ENCODE measurements at regions not wholly inside any gene's neighbourhood (a gene's known extent, or its start where the extent isn't known, plus 50 kb on each side); places are given as distances from the start of the nearest gene placed in this dataset.

DNA sequence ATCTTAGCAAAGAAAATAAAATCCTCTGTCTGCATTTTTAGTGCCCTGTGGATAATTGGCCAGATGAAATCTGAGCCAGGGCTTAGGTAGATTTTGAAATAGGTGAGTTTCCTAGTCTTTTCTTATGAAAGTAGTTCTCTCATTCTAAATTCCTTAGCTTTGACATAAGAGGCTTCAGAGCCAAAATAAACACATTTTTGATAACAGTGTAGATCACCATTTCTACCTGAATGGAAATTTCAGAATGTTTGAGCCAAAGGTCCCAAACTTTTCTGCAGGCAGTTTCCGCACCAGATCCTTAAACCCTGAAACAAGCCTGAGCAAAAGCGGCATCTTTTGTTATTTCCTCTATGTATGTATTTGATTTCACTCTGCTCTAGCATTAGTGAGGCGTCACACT, 551.2 kb downstream of the EFNB2 start:
- Histone ChIP-seq H3K4me1 (no peaks in the 10 kb centered on the region), H3K36me3 (no peaks in the 10 kb centered on the region), H3K27me3 (no peaks in the 10 kb centered on the region), H3K9me3 (no peaks in the 10 kb centered on the region), H3K27ac (no peak overlapping the region), H3K4me3 (no peak overlapping the region)
- DNase-seq, result no peak
- TF ChIP-seq, protein P1, sequence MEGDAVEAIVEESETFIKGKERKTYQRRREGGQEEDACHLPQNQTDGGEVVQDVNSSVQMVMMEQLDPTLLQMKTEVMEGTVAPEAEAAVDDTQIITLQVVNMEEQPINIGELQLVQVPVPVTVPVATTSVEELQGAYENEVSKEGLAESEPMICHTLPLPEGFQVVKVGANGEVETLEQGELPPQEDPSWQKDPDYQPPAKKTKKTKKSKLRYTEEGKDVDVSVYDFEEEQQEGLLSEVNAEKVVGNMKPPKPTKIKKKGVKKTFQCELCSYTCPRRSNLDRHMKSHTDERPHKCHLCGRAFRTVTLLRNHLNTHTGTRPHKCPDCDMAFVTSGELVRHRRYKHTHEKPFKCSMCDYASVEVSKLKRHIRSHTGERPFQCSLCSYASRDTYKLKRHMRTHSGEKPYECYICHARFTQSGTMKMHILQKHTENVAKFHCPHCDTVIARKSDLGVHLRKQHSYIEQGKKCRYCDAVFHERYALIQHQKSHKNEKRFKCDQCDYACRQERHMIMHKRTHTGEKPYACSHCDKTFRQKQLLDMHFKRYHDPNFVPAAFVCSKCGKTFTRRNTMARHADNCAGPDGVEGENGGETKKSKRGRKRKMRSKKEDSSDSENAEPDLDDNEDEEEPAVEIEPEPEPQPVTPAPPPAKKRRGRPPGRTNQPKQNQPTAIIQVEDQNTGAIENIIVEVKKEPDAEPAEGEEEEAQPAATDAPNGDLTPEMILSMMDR (IDR thresholded peaks at IDR 0.05), result no peak
- intact Hi-C loops (cut with DNase I; ENCODE audit: low total_unique reads), result no loop called here

DNA sequence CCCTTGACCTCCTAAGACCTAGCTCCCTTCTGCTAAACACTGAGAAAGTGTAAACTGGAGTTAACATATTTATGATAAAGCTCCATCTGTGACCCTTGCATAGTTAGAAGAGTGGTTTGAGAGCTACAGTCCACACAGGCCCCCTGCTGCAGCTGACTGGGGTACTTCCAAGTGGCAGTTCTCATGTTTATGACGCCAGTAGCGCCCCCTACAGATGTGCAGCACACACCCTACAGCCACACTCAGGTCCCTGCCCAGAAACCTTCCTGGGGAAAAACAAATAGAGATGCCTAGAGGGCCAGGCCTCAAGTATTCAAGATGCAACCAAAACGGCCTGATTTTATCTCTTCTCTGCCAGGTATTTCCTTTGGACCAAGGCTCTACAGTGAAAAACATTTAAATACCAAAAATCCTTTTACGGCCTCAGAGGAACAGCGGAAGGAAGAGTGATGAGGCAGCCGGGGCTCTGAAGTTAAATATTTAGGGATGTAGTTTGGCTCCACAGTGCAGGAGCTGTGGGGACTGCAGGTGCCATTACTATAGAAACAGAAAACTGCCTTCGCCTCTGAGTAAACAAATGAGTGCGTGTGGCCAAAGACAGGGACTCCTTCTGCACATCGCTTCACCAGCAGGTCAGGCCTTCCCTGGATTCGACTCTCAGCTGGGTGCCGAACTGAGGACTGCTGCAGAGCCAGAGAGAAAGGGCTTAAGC, 553.1 kb downstream of the EFNB2 start:
- Histone ChIP-seq H3K4me1 (no peaks in the 10 kb centered on the region), H3K36me3 (no peaks in the 10 kb centered on the region), H3K9me3 (no peaks in the 10 kb centered on the region), H3K4me3 (no peak overlapping the region), H3K27ac (no peak overlapping the region), H3K27me3 (no peaks in the 10 kb centered on the region)
- TF ChIP-seq, protein P1 (IDR thresholded peaks at IDR 0.05), result no peak
- intact Hi-C loops (cut with DNase I; ENCODE audit: low total_unique reads), result no loop called here
- DNase-seq, result no peak

DNA sequence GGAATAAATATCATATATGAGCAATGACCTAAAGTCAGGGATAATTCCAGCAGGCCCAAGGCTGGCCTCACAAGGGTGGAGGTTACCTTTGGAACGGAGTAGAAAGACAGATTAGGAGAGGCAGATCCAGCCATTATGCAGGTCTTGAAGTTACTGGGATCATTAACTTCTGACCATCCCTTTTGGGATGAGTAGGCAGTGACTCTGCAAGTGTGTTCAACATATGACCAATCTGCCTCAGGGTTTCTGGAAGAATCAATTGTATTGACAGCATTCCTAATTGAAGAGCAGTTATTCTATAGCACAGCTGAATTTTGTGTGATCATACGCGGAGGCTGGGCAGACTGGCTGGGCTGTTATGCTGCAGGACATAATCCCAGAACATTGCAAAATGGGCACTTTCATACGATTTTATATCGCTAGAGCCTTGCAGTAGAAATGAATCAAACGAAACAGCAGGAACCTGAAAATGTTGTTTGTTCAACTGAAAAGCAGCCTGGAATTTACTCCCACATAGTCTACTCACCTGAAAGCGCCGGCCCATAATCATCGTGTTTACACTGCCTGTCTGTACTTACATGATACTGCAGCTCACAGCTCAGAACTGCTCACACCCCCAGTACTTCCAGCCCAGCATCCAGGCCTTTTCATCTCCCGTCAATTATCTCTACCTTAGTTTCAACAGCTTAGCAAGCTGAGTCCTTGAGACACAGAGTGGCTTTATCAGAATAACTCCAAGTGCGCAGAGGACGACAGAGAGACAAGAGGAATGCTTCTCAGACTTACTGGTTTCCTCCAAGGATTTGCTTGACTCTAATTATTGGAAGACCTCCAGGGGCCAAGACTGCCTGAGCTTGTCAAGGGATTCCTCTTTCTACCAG, 556.1 kb downstream of the EFNB2 start:
- TF ChIP-seq, protein P1 (IDR thresholded peaks at IDR 0.05), result no peak
- intact Hi-C loops (cut with DNase I; ENCODE audit: low total_unique reads), result no loop called here
- Histone ChIP-seq H3K36me3 (no peaks in the 10 kb centered on the region), H3K9me3 (no peaks in the 10 kb centered on the region), H3K4me3 (no peak overlapping the region), H3K27me3 (no peaks in the 10 kb centered on the region), H3K4me1 (no peaks in the 10 kb centered on the region), H3K27ac (no peak overlapping the region)
- DNase-seq, result no peak

DNA sequence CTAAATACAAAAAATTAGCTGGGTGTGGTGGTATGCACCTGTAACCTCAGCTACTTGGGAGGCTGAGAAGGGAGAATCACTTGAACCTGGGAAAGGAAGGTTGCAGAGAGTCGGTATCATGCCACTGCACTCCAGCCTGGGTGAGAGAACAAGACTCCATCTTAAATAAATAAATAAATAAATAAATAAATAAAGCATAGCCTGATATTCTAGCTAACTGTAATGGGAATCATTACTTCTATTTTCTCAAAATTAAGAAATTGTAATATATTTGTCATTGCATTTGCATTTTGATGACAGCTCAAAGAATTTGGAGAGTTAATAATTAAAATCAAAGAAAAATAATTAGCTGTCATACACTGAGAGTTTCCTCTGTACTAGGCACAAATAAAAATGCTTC, 561.1 kb downstream of the EFNB2 start:
- TF ChIP-seq, protein P1 (IDR thresholded peaks at IDR 0.05), result no peak

DNA sequence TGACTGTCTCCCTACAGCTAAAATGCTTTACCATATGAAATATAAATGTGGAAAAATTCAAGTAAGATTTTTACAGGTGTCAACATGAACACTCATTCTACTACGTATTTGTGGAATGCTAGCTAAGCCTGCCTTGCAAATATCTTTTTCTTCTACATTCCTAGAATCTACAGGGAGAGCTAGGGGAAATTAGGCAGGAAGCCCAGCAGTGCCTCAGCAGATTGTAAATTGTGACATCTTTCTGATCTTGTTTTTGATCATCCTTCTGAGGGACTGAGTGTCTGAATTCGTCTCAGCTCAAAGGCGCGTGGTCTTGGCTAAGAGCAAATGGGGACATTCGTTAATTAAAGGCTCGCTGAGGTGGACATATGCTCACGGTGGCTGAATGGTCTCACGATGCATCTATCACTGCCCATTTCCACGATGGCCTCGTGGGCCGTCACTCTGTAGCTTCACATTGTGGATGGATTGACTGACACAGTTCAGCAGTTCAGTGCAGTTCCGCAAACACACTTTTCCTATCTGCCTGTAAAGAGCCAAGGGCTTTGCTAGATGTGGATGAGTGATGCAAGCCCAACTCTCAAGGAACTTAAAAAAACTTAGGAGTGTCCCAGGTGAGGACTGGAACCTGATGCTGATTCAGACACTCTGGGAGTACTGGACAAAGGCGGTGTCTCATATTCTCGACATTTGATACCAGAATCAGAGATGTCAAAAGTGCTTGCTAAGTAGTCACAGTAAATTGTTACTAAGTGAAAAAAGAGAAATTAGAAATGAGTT, 562.5 kb downstream of the EFNB2 start:
- H3K27ac ChIP-seq, result no peak overlapping the region
- no peaks in the 10 kb centered on the region for H3K27me3 ChIP-seq
- no peaks in the 10 kb centered on the region for H3K4me1 ChIP-seq
- H3K4me3 ChIP-seq, result no peak overlapping the region
- no peak for DNase-seq
- H3K36me3 ChIP-seq, result no peaks in the 10 kb centered on the region
- no peaks in the 10 kb centered on the region for H3K9me3 ChIP-seq
- intact Hi-C loops (cut with DNase I; ENCODE audit: low total_unique reads), result no loop called here
- TF ChIP-seq, protein P1 (IDR thresholded peaks at IDR 0.05), result no peak

More for the DNA sequence above, 561.1 kb downstream of the EFNB2 start:
- no peaks in the 10 kb centered on the region for H3K4me1 ChIP-seq
- no peaks in the 10 kb centered on the region for H3K27me3 ChIP-seq
- no peak for DNase-seq
- intact Hi-C loops (cut with DNase I; ENCODE audit: low total_unique reads), result no loop called here
- H3K36me3 ChIP-seq, result no peaks in the 10 kb centered on the region
- no peak overlapping the region for H3K4me3 ChIP-seq
- no peak overlapping the region for H3K27ac ChIP-seq
- no peaks in the 10 kb centered on the region for H3K9me3 ChIP-seq
